ENCODE measurements at regions not wholly inside any gene's neighbourhood (a gene's known extent, or its start where the extent isn't known, plus 50 kb on each side); places are given as distances from the start of the nearest gene placed in this dataset.
"Not testable (repeated sequence)": the region's sequence is repeated elsewhere in the genome, so short reads cannot be mapped to it uniquely, and the experiment has no call there.

DNA sequence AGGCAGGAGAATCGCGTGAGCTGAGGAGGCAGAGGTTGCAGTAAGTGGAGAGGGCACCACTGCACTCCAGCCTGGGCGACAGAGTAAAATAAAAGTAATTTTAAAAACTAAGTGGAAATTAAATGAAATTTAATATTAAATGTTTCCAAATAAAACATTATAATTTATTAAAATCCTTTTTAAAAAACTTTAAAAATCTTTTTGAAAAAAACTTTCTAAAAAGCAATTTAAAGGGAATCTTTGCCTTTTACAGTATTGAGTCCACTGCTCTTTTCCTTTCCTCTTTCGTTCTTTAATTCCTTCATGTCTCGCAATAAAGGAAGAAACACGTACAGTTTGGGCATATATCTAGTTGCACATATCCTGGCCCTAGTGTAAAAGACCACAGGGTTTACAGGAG, 77.8 kb upstream of the DMRT1 start:
- H3K27me3 ChIP-seq (ENCODE audit: insufficient read depth, low read length), result no peaks in the 10 kb centered on the region
- no peak overlapping the region for H3K4me3 ChIP-seq (ENCODE audit: low read length)
- H3K4me1 ChIP-seq (ENCODE audit: insufficient read depth, low read length), result peaks cover 10% of the 10 kb centered on the region
- H3K9ac ChIP-seq (ENCODE audit: low read depth, low read length), result no peak overlapping the region
- H3K27ac ChIP-seq (ENCODE audit: low read length), result no peak overlapping the region
- H3K36me3 ChIP-seq (ENCODE audit: insufficient read depth, low read depth, low read length), result no peaks in the 10 kb centered on the region
- no peaks in the 10 kb centered on the region; the same call in 1 of the 2 replicates for H3K9me3 ChIP-seq (ENCODE audit: insufficient read depth, low read depth, low read length)

DNA sequence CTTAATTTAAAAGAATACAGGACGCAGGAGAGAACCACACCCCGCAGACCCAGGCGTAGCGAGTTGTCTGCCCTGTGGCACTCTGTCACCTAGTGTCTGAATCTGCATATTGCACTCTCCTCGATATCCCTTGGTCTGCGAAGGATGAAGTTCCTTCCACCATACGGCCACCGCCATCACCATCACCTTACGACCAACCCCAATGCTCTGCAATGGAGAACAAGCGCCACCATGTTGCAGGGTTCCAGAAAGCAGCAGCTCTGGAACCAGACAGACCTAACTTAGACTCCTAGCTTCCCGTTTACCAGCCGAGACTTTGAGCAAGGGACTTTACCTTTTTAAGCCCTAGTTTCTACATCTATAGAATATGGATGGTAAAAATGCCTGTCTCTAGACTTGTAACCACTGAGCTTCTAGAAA, 77.4 kb upstream of the DMRT1 start:
- no peak overlapping the region for H3K27ac ChIP-seq (ENCODE audit: low read length)
- H3K36me3 ChIP-seq (ENCODE audit: insufficient read depth, low read depth, low read length), result no peaks in the 10 kb centered on the region
- H3K9me3 ChIP-seq (ENCODE audit: insufficient read depth, low read depth, low read length), result no peaks in the 10 kb centered on the region; the same call in 1 of the 2 replicates
- no peak overlapping the region for H3K9ac ChIP-seq (ENCODE audit: low read depth, low read length)
- H3K4me3 ChIP-seq (ENCODE audit: low read length), result no peak overlapping the region
- no peaks in the 10 kb centered on the region for H3K27me3 ChIP-seq (ENCODE audit: insufficient read depth, low read length)
- peaks cover 10% of the 10 kb centered on the region for H3K4me1 ChIP-seq (ENCODE audit: insufficient read depth, low read length)

GRCh38 chr9:764986-765385, 76.5 kb upstream of the DMRT1 start:
- H3K9me3 ChIP-seq (ENCODE audit: insufficient read depth, low read depth, low read length), result no peaks in the 10 kb centered on the region; the same call in 1 of the 2 replicates
- H3K36me3 ChIP-seq (ENCODE audit: insufficient read depth, low read depth, low read length), result no peaks in the 10 kb centered on the region
- no peak overlapping the region for H3K9ac ChIP-seq (ENCODE audit: low read depth, low read length)
- H3K4me3 ChIP-seq (ENCODE audit: low read length), result no peak overlapping the region
- no peaks in the 10 kb centered on the region for H3K27me3 ChIP-seq (ENCODE audit: insufficient read depth, low read length)
- no peak overlapping the region for H3K27ac ChIP-seq (ENCODE audit: low read length)
- H3K4me1 ChIP-seq (ENCODE audit: insufficient read depth, low read length), result peaks cover 10% of the 10 kb centered on the region

DNA sequence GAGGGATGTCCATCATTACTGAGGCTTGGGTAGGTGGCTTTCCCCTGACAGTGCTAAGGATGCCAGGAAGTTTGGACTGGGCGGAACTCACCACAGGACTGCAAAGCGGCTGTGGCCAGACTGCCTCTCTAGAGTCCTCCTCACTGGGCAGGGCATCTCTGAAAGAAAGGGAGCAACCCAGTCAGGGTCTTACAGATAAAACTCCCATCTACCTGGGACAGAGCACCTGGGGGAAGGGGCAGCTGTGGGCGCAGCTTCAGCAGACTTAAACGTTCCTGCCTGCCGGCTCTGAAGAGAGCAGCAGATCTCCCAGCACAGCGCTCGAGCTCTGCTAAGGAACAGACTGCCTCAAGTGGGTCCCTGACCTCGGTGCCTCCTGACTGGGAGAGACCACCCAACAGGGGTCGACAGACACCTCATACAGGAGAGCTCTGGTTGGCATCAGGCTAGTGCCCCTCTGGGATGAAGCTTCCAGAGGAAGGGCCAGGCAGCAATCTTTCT, 74.4 kb upstream of the DMRT1 start:
- not testable (repeated sequence) for H3K4me1 ChIP-seq (ENCODE audit: insufficient read depth, low read length); H3K36me3 ChIP-seq (ENCODE audit: insufficient read depth, low read depth, low read length); H3K9me3 ChIP-seq (ENCODE audit: insufficient read depth, low read depth, low read length); H3K9ac ChIP-seq (ENCODE audit: low read depth, low read length); H3K27ac ChIP-seq (ENCODE audit: low read length); H3K4me3 ChIP-seq (ENCODE audit: low read length); H3K27me3 ChIP-seq (ENCODE audit: insufficient read depth, low read length)

GRCh38 chr9:776086-776485, 65.4 kb upstream of the DMRT1 start:
- Histone ChIP-seq H3K4me3 (ENCODE audit: low read length) (no peak overlapping the region), H3K27ac (ENCODE audit: low read length) (no peak overlapping the region), H3K9me3 (ENCODE audit: insufficient read depth, low read depth, low read length) (peaks cover 3% of the 10 kb centered on the region; the same call in 1 of the 2 replicates), H3K9ac (ENCODE audit: low read depth, low read length) (no peak overlapping the region), H3K27me3 (ENCODE audit: insufficient read depth, low read length) (no peaks in the 10 kb centered on the region), H3K4me1 (ENCODE audit: insufficient read depth, low read length) (no peaks in the 10 kb centered on the region; the same call in 1 of the 2 replicates), H3K36me3 (ENCODE audit: insufficient read depth, low read depth, low read length) (no peaks in the 10 kb centered on the region)

GRCh38 chr9:777978-778377, 63.5 kb upstream of the DMRT1 start:
- no peak overlapping the region for H3K27ac ChIP-seq (ENCODE audit: low read length)
- H3K9me3 ChIP-seq (ENCODE audit: insufficient read depth, low read depth, low read length), result peaks cover 3% of the 10 kb centered on the region; the same call in 1 of the 2 replicates
- H3K4me1 ChIP-seq (ENCODE audit: insufficient read depth, low read length), result no peaks in the 10 kb centered on the region; the same call in 1 of the 2 replicates
- H3K9ac ChIP-seq (ENCODE audit: low read depth, low read length), result no peak overlapping the region
- no peaks in the 10 kb centered on the region for H3K36me3 ChIP-seq (ENCODE audit: insufficient read depth, low read depth, low read length)
- no peak overlapping the region for H3K4me3 ChIP-seq (ENCODE audit: low read length)
- no peaks in the 10 kb centered on the region for H3K27me3 ChIP-seq (ENCODE audit: insufficient read depth, low read length)

DNA sequence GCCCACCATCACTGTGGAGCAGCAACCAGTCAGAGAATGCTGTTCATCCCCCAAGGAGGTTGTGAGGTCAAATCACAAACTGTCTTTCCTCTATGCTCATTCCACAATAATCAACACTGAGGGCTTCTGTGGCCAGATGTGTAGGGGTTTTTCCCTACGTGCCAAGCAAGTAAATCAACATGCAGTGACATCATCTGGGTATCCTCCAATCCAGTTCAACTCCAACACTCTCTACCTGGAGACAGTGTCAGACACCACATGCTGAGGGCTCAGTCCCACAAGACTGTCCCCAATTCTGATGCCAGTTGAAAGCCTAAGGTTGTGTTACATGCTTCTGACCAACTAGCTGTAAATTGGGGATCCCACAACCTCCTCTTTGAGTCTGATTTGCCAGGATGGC, 57.3 kb upstream of the DMRT1 start:
- Histone ChIP-seq H3K9me3 (ENCODE audit: insufficient read depth, low read depth, low read length) (peaks cover under 1% of the 10 kb centered on the region; the same call in 1 of the 2 replicates), H3K27me3 (ENCODE audit: insufficient read depth, low read length) (no peaks in the 10 kb centered on the region), H3K9ac (ENCODE audit: low read depth, low read length) (no peak overlapping the region)

DNA sequence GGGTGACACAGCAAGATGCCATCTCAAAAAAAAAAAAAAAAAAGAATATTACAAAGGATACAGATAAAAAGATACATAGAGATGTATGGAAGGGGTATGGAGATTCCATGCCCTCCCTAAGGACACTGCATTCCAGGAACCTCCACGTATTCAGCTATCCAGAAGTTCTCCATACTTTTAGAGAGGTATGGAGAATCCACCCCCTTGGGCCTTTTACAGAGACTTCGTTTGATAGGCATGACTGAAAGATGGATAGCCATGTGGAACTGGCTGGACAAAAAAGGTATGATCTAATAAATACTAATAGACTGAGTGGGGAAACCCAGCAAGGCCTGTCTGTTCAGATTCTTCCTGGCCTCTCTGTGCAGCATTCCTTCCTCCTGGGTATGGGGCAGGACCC, 56.6 kb upstream of the DMRT1 start:
- no peak overlapping the region for H3K9ac ChIP-seq (ENCODE audit: low read depth, low read length)
- no peak overlapping the region for H3K27ac ChIP-seq (ENCODE audit: low read length)
- no peaks in the 10 kb centered on the region for H3K9me3 ChIP-seq (ENCODE audit: insufficient read depth, low read depth, low read length)
- no peaks in the 10 kb centered on the region for H3K36me3 ChIP-seq (ENCODE audit: insufficient read depth, low read depth, low read length)
- no peaks in the 10 kb centered on the region for H3K27me3 ChIP-seq (ENCODE audit: insufficient read depth, low read length)
- H3K4me3 ChIP-seq (ENCODE audit: low read length), result no peak overlapping the region
- no peaks in the 10 kb centered on the region; the same call in 1 of the 2 replicates for H3K4me1 ChIP-seq (ENCODE audit: insufficient read depth, low read length)

More for the DNA sequence above, 57.3 kb upstream of the DMRT1 start:
- Histone ChIP-seq H3K4me1 (ENCODE audit: insufficient read depth, low read length) (no peaks in the 10 kb centered on the region; the same call in 1 of the 2 replicates), H3K27ac (ENCODE audit: low read length) (no peak overlapping the region), H3K4me3 (ENCODE audit: low read length) (no peak overlapping the region), H3K36me3 (ENCODE audit: insufficient read depth, low read depth, low read length) (no peaks in the 10 kb centered on the region)

- no peak overlapping the region for H3K9ac ChIP-seq (ENCODE audit: low read depth, low read length)
- H3K4me1 ChIP-seq (ENCODE audit: insufficient read depth, low read length), result no peaks in the 10 kb centered on the region; the same call in 1 of the 2 replicates
- H3K27ac ChIP-seq (ENCODE audit: low read length), result no peak overlapping the region
- no peaks in the 10 kb centered on the region for H3K36me3 ChIP-seq (ENCODE audit: insufficient read depth, low read depth, low read length)
- no peaks in the 10 kb centered on the region for H3K27me3 ChIP-seq (ENCODE audit: insufficient read depth, low read length)
- no peak overlapping the region for H3K4me3 ChIP-seq (ENCODE audit: low read length)
- no peaks in the 10 kb centered on the region for H3K9me3 ChIP-seq (ENCODE audit: insufficient read depth, low read depth, low read length)
These were observed 55.5 kb upstream of the DMRT1 start for GRCh38 chr9:785997-786396.

DNA sequence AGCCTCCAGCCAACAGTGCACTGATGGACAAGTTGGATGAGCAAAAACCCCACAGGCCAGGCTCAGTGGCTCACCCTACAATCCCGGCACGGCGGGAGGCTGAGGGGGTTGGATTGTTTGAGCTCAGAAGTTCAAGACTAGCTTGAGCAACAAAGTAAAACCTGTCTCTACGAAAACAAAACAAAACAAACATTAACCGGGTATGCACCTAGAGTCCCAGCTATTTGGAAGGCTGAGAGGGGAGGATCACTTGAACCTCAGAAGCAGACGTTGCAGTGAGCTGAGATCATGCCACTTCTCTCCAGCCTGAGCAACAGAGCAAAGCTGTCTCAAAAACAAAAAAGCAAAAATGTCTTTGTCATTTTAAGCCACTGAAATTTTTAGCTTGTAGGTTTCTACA, 55.1 kb upstream of the DMRT1 start:
- Histone ChIP-seq H3K36me3 (ENCODE audit: insufficient read depth, low read depth, low read length) (no peaks in the 10 kb centered on the region), H3K27ac (ENCODE audit: low read length) (no peak overlapping the region), H3K4me1 (ENCODE audit: insufficient read depth, low read length) (no peaks in the 10 kb centered on the region), H3K27me3 (ENCODE audit: insufficient read depth, low read length) (no peaks in the 10 kb centered on the region), H3K9ac (ENCODE audit: low read depth, low read length) (no peak overlapping the region), H3K9me3 (ENCODE audit: insufficient read depth, low read depth, low read length) (no peaks in the 10 kb centered on the region), H3K4me3 (ENCODE audit: low read length) (no peak overlapping the region)

GRCh38 chr9:788777-789176, 52.7 kb upstream of the DMRT1 start:
- Histone ChIP-seq H3K4me1 (ENCODE audit: insufficient read depth, low read length) (no peaks in the 10 kb centered on the region), H3K9ac (ENCODE audit: low read depth, low read length) (no peak overlapping the region), H3K4me3 (ENCODE audit: low read length) (no peak overlapping the region), H3K27me3 (ENCODE audit: insufficient read depth, low read length) (no peaks in the 10 kb centered on the region), H3K9me3 (ENCODE audit: insufficient read depth, low read depth, low read length) (no peaks in the 10 kb centered on the region), H3K27ac (ENCODE audit: low read length) (no peak overlapping the region), H3K36me3 (ENCODE audit: insufficient read depth, low read depth, low read length) (no peaks in the 10 kb centered on the region)
